ENCODE measurements at regions not wholly inside any gene's neighbourhood (a gene's known extent, or its start where the extent isn't known, plus 50 kb on each side); places are given as distances from the start of the nearest gene placed in this dataset.

DNA sequence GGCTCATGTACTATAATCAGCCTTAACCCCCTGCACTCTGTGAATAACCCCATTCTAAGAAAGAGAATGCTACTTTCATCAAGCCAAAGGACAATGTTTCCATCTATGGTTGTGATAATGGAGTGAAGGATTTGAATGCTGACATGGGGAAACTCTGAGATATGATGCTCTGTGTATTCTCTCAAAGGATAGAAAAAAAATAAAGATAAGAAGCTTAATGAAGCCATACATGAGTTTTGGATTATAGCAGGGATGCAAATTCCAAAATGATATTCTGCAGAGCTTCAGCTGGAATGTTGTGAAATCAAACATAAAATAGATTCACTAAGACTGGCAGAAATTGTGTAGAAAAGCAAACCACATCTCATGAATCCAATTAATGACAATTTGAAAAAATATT, 1074.1 kb downstream of the XPNPEP1 start:
- Histone ChIP-seq H3K4me1 (no peaks in the 10 kb centered on the region), H3K27me3 (replicated peaks; ENCODE audit: control insufficient read depth, insufficient read depth, low read length) (no peaks in the 10 kb centered on the region), H3K36me3 (ENCODE audit: control insufficient read depth, insufficient read depth, low read length) (no peaks in the 10 kb centered on the region), H3K4me3 (ENCODE audit: low read depth, low read length) (no peak overlapping the region), H3K9me3 (no peaks in the 10 kb centered on the region)
- H3K4me3 Mint-ChIP-seq (ENCODE audit: unreplicated experiment), result no peak overlapping the region
- intact Hi-C loops (cut with micrococcal nuclease; ENCODE audit: unreplicated experiment), result no loop called here
- no TSS peak for BruUV-seq (replicated peaks)
- TF ChIP-seq, protein P1, sequence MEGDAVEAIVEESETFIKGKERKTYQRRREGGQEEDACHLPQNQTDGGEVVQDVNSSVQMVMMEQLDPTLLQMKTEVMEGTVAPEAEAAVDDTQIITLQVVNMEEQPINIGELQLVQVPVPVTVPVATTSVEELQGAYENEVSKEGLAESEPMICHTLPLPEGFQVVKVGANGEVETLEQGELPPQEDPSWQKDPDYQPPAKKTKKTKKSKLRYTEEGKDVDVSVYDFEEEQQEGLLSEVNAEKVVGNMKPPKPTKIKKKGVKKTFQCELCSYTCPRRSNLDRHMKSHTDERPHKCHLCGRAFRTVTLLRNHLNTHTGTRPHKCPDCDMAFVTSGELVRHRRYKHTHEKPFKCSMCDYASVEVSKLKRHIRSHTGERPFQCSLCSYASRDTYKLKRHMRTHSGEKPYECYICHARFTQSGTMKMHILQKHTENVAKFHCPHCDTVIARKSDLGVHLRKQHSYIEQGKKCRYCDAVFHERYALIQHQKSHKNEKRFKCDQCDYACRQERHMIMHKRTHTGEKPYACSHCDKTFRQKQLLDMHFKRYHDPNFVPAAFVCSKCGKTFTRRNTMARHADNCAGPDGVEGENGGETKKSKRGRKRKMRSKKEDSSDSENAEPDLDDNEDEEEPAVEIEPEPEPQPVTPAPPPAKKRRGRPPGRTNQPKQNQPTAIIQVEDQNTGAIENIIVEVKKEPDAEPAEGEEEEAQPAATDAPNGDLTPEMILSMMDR (IDR thresholded peaks at IDR 0.05; ENCODE audit: insufficient read depth in 1 of 2, low read depth in 1 of 2, low read length in 1 of 2, severe bottlenecking in 1 of 2, unreplicated experiment in 1 of 2), result no peak
- no peaks in the 10 kb centered on the region for H3K36me3 Mint-ChIP-seq (ENCODE audit: insufficient read depth, unreplicated experiment)
- DNase-seq, result no peak
- no peak overlapping the region for H3K27ac Mint-ChIP-seq (ENCODE audit: unreplicated experiment)
- H3K9me3 Mint-ChIP-seq (ENCODE audit: unreplicated experiment), result no peaks in the 10 kb centered on the region
- ChIA-PET CTCF (no interaction called here), POLR2A (no interaction called here)
- H3K4me1 Mint-ChIP-seq (ENCODE audit: low read depth, unreplicated experiment), result no peaks in the 10 kb centered on the region
- H3K27me3 Mint-ChIP-seq (ENCODE audit: insufficient read depth, unreplicated experiment), result no peaks in the 10 kb centered on the region

DNA sequence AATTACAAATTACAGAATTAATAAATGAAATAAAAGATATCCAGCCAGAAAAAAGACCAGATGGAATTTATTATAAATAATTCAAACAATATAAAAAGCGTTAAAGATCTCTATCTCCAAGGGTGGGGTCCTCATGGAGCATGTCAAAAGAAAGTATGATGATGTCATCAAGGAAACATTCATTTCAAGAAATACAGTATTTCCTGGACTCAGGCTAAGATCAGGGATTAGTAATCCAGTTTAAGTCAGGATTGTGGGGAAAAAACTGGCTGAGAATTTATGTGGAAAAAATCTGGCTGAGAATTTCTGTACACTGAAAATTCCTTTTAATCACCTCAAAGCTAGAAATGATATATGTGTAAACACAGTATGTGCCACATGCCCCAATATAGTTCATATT, 1075.3 kb downstream of the XPNPEP1 start:
- POLR2A ChIA-PET, result no interaction called here
- no peaks in the 10 kb centered on the region for H3K4me1 Mint-ChIP-seq (ENCODE audit: low read depth, unreplicated experiment)
- H3K36me3 Mint-ChIP-seq (ENCODE audit: insufficient read depth, unreplicated experiment), result no peaks in the 10 kb centered on the region
- H3K36me3 ChIP-seq (ENCODE audit: control insufficient read depth, insufficient read depth, low read length), result no peaks in the 10 kb centered on the region
- intact Hi-C loops (cut with micrococcal nuclease; ENCODE audit: unreplicated experiment), result no loop called here
- BruUV-seq (replicated peaks), result no TSS peak
- no peak overlapping the region for H3K4me3 Mint-ChIP-seq (ENCODE audit: unreplicated experiment)
- CTCF ChIA-PET, result no interaction called here
- H3K4me1 ChIP-seq, result no peaks in the 10 kb centered on the region
- peaks cover 4% of the 10 kb centered on the region for H3K27me3 Mint-ChIP-seq (ENCODE audit: insufficient read depth, unreplicated experiment)
- H3K4me3 ChIP-seq (ENCODE audit: low read depth, low read length), result no peak overlapping the region
- H3K27ac Mint-ChIP-seq (ENCODE audit: unreplicated experiment), result no peak overlapping the region
- TF ChIP-seq, protein P1 (IDR thresholded peaks at IDR 0.05; ENCODE audit: insufficient read depth in 1 of 2, low read depth in 1 of 2, low read length in 1 of 2, severe bottlenecking in 1 of 2, unreplicated experiment in 1 of 2), result no peak
- no peaks in the 10 kb centered on the region for H3K9me3 Mint-ChIP-seq (ENCODE audit: unreplicated experiment)
- H3K27me3 ChIP-seq (replicated peaks; ENCODE audit: control insufficient read depth, insufficient read depth, low read length), result no peaks in the 10 kb centered on the region
- DNase-seq, result no peak
- H3K9me3 ChIP-seq, result no peaks in the 10 kb centered on the region

DNA sequence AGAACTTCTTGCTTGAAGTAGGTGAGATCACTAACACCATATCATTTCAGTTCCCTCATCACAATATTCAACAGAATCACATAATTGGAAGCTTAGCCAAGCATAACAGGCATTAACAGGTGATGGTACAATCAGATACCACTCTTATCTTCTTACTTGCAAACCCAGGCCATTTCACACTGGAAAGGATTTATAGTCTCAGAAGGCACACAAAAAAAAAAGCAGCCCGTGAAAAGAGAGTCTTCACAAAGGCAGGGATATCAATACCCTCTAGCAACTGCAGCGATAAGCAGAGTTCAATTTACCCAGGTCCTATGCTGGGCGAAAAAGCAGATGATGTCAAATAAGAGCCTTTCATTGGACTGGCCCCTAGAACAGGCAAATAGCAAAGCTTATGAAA, 1082.4 kb downstream of the XPNPEP1 start:
- H3K27ac Mint-ChIP-seq (ENCODE audit: unreplicated experiment), result no peak overlapping the region
- no peaks in the 10 kb centered on the region for H3K9me3 ChIP-seq

More for the DNA sequence above, 1082.4 kb downstream of the XPNPEP1 start:
- no peaks in the 10 kb centered on the region for H3K36me3 Mint-ChIP-seq (ENCODE audit: insufficient read depth, unreplicated experiment)
- H3K27me3 ChIP-seq (replicated peaks; ENCODE audit: control insufficient read depth, insufficient read depth, low read length), result no peaks in the 10 kb centered on the region
- intact Hi-C loops (cut with micrococcal nuclease; ENCODE audit: unreplicated experiment), result no loop called here
- no peaks in the 10 kb centered on the region for H3K36me3 ChIP-seq (ENCODE audit: control insufficient read depth, insufficient read depth, low read length)
- ChIA-PET CTCF (no interaction called here), POLR2A (no interaction called here)
- TF ChIP-seq, protein P1 (IDR thresholded peaks at IDR 0.05; ENCODE audit: insufficient read depth in 1 of 2, low read depth in 1 of 2, low read length in 1 of 2, severe bottlenecking in 1 of 2, unreplicated experiment in 1 of 2), result no peak
- H3K4me3 Mint-ChIP-seq (ENCODE audit: unreplicated experiment), result no peak overlapping the region
- no TSS peak for BruUV-seq (replicated peaks)
- no peaks in the 10 kb centered on the region for H3K9me3 Mint-ChIP-seq (ENCODE audit: unreplicated experiment)
- no peaks in the 10 kb centered on the region for H3K4me1 Mint-ChIP-seq (ENCODE audit: low read depth, unreplicated experiment)
- DNase-seq, result no peak
- no peaks in the 10 kb centered on the region for H3K4me1 ChIP-seq
- H3K4me3 ChIP-seq (ENCODE audit: low read depth, low read length), result no peak overlapping the region
- H3K27me3 Mint-ChIP-seq (ENCODE audit: insufficient read depth, unreplicated experiment), result peaks cover 14% of the 10 kb centered on the region
